ENCODE measurements at regions not wholly inside any gene's neighbourhood (a gene's known extent, or its start where the extent isn't known, plus 50 kb on each side); places are given as distances from the start of the nearest gene placed in this dataset.

DNA sequence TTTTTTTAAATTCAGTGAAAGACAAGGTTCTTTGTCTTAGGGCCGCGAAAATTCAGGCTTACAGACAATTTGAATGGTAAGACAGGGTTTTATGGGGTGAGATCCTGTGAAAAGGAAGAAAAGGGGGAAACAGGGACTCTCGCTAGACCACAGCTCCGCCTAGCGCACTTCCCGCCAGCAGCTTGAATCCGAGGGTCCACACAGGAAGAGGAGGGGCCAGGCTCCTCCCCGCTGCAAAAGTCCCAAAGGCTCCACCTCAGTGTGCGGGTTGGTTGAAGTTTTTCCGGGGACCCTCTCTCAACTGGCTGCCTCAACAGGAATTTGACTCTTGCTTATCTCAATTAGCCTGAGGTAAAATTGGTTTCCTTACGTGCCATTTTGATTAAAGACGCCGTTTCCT lies 950.9 kb upstream of the CNTN5 start:
- TF ChIP-seq, protein P1, sequence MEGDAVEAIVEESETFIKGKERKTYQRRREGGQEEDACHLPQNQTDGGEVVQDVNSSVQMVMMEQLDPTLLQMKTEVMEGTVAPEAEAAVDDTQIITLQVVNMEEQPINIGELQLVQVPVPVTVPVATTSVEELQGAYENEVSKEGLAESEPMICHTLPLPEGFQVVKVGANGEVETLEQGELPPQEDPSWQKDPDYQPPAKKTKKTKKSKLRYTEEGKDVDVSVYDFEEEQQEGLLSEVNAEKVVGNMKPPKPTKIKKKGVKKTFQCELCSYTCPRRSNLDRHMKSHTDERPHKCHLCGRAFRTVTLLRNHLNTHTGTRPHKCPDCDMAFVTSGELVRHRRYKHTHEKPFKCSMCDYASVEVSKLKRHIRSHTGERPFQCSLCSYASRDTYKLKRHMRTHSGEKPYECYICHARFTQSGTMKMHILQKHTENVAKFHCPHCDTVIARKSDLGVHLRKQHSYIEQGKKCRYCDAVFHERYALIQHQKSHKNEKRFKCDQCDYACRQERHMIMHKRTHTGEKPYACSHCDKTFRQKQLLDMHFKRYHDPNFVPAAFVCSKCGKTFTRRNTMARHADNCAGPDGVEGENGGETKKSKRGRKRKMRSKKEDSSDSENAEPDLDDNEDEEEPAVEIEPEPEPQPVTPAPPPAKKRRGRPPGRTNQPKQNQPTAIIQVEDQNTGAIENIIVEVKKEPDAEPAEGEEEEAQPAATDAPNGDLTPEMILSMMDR (IDR thresholded peaks at IDR 0.05) = no peak
- TF ChIP-seq POLR2A (IDR thresholded peaks at IDR 0.05) = no peak
- H3K4me3 ChIP-seq = no peak overlapping the region
- H3K9me3 ChIP-seq = no peaks in the 10 kb centered on the region
- no peak overlapping the region for H3K27ac ChIP-seq
- no peak for DNase-seq
- H3K36me3 ChIP-seq = no peaks in the 10 kb centered on the region
- H3K27me3 ChIP-seq = no peaks in the 10 kb centered on the region
- no peaks in the 10 kb centered on the region for H3K4me1 ChIP-seq

DNA sequence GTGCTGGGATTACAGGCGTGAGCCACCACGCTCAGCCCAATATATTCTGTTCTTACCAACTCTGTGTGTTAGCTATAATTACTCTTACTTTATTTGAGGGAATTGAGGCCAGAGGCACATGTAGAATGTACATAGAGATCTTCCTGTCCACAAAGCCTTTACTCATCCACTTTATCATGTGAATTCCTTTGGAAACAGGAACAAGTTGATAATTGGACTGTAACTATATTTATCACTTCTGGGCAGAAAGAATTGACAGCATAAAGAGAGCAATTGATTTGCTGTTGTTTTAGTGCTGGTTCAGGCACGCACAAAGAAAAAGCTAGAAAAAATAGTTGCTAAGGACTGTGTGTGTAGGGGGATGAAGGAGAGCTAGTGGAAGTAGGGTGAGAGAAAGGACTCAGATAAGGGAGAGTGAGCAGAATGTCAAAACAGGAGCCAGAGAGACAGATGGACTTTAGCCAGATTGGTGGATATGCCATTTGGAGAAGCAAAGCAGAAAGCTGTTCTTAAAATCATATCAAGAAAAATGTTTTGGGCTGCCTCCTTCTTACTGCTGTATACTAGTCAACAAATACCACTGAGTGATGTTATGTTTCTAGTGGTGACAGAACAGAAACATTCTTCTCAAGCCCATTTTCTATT lies 929.8 kb upstream of the CNTN5 start:
- no peak for DNase-seq
- Histone ChIP-seq H3K4me1 (no peaks in the 10 kb centered on the region), H3K27me3 (no peaks in the 10 kb centered on the region), H3K36me3 (no peaks in the 10 kb centered on the region), H3K9me3 (no peaks in the 10 kb centered on the region), H3K4me3 (no peak overlapping the region), H3K27ac (no peak overlapping the region)
- TF ChIP-seq POLR2A (IDR thresholded peaks at IDR 0.05) = no peak
- TF ChIP-seq, protein P1 (IDR thresholded peaks at IDR 0.05) = no peak

DNA sequence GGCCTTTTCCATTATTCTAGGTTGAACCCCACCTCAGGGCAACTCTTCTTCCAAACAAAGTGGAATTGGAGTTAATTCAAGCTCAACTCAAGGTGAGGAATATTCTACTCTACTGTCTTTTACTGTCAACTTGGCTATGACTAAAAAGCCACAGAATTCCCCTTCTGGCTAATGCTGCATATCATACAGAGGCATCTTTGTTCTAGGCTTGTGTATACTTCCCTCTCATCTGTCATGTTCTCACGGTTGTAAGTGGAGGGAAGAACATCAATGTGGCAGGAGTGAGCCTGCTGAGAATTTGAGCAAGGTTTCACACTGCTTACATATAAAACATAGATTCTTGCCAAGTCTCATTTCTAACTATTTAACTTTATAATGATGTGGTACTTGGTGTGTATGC lies 921.4 kb upstream of the CNTN5 start:
- no peak overlapping the region for H3K27ac ChIP-seq
- no peak for DNase-seq

DNA sequence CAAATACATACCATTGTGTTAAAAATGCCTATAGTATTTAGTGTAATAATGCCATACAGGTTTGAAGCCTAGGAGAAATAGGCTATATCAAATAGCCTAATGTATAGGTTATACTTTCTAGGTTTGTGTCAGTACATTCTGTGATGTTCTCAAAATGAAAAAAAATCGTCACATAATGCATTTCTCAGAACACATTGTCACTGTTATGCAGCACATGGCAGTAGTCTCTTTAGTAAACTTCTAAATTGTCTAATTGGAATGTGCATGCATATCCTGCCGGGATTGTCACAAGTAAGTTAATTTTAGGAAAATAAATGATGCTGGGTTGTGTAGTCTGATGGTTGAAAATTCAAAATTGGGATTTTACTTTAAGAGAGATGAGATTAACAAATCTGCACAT lies 920.1 kb upstream of the CNTN5 start:
- H3K9me3 ChIP-seq = no peaks in the 10 kb centered on the region
- DNase-seq = no peak

More for the DNA sequence above, 921.4 kb upstream of the CNTN5 start:
- no peaks in the 10 kb centered on the region for H3K27me3 ChIP-seq
- TF ChIP-seq POLR2A (IDR thresholded peaks at IDR 0.05) = no peak
- TF ChIP-seq, protein P1 (IDR thresholded peaks at IDR 0.05) = no peak
- no peaks in the 10 kb centered on the region for H3K4me1 ChIP-seq
- H3K4me3 ChIP-seq = no peak overlapping the region
- H3K36me3 ChIP-seq = no peaks in the 10 kb centered on the region
- no peaks in the 10 kb centered on the region for H3K9me3 ChIP-seq

DNA sequence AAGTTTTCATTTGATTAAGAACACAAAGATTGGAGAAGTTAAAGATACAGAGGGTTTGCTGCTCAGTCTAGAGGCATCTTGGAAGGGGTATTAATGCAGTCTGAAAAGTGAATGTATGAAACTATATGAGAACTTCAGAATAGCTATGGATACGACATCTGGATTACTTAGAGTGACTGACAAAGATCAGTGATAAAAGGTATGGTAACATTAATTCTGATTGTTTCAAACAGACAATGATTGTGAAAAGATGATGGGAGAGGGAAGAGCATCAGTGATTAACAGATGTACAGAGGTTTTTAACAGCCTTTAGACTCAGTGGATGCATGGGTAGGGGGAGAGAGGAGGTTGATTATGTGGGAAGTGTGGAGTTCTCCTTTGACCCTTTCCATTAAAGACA lies 919.4 kb upstream of the CNTN5 start:
- no peak for DNase-seq
- Histone ChIP-seq H3K9me3 (no peaks in the 10 kb centered on the region), H3K36me3 (no peaks in the 10 kb centered on the region), H3K27me3 (no peaks in the 10 kb centered on the region), H3K4me1 (no peaks in the 10 kb centered on the region), H3K4me3 (no peak overlapping the region), H3K27ac (no peak overlapping the region)
- TF ChIP-seq POLR2A (IDR thresholded peaks at IDR 0.05) = no peak
- TF ChIP-seq, protein P1 (IDR thresholded peaks at IDR 0.05) = no peak

More for the DNA sequence above, 920.1 kb upstream of the CNTN5 start:
- Histone ChIP-seq H3K4me3 (no peak overlapping the region), H3K27me3 (no peaks in the 10 kb centered on the region), H3K27ac (no peak overlapping the region), H3K4me1 (no peaks in the 10 kb centered on the region), H3K36me3 (no peaks in the 10 kb centered on the region)
- TF ChIP-seq, protein P1 (IDR thresholded peaks at IDR 0.05) = no peak
- TF ChIP-seq POLR2A (IDR thresholded peaks at IDR 0.05) = no peak

DNA sequence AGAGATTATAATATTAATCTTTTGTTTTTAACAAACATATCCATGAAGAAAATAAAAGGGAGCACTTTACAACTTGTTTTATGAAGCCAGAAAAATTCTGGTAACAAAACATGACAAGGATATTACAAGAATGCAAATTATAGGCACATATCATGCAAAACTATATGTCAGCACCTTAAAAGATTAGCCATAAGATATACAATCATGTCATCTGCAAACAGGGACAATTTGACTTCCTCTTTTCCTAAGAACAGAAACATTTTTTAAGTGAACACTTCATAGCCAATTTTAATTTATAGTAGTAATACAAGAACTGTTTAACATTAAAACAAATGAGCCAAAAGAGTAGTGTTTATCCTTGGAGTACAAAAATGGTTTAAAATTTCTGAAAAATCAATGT lies 916.5 kb upstream of the CNTN5 start:
- Histone ChIP-seq H3K27me3 (no peaks in the 10 kb centered on the region), H3K9me3 (no peaks in the 10 kb centered on the region), H3K27ac (no peak overlapping the region), H3K36me3 (no peaks in the 10 kb centered on the region), H3K4me1 (no peaks in the 10 kb centered on the region), H3K4me3 (no peak overlapping the region)
- DNase-seq = no peak
- no peak for TF ChIP-seq POLR2A (IDR thresholded peaks at IDR 0.05)
- TF ChIP-seq, protein P1 (IDR thresholded peaks at IDR 0.05) = no peak

All from Peyer's patch (tissue), 4 donors.